WERI-Rb-1 (cell line): ENCODE measurements at regions not wholly inside any gene's neighbourhood (a gene's known extent, or its start where the extent isn't known, plus 50 kb on each side); places are given as distances from the start of the nearest gene placed in this dataset.

Source experiments
- DNase-seq: peaks from one replicate; pipeline ENCODE4 v3.0.0-alpha.2; 2020
- H3K27ac ChIP-seq: fragments of 250-450 bp; sonication (Bioruptor Pico); 2 replicates; pipeline ENCODE4 v1.5.1; 2020; ENCODE audit warnings: mild to moderate bottlenecking, moderate library complexity
- H3K27me3 ChIP-seq: fragments of 250-450 bp; sonication (Bioruptor Pico); 2 replicates; pipeline ENCODE4 v1.5.1; 2021; ENCODE audit warnings: mild to moderate bottlenecking, low read depth, moderate library complexity; ENCODE audit not compliant: insufficient read depth, severe bottlenecking
- H3K36me3 ChIP-seq: fragments of 250-450 bp; sonication (Bioruptor Pico); 2 replicates; pipeline ENCODE4 v1.5.1; 2020; ENCODE audit warnings: mild to moderate bottlenecking, moderate library complexity
- H3K4me3 ChIP-seq: 2 replicates; pipeline ENCODE4 v1.5.1; 2011; ENCODE audit warnings: low read depth, mild to moderate bottlenecking, control low read depth, low read length
- H3K9me3 ChIP-seq: fragments of 250-450 bp; sonication (Bioruptor Pico); 2 replicates; pipeline ENCODE4 v1.5.1; 2021; ENCODE audit warnings: mild to moderate bottlenecking, moderate library complexity; ENCODE audit not compliant: severe bottlenecking
- CTCF ChIP-seq: IDR thresholded peaks from 2 replicates; pipeline ENCODE4 v1.5.1; 2011; ENCODE audit warnings: low read depth, mild to moderate bottlenecking, control low read depth, inconsistent platforms, low read length

DNA sequence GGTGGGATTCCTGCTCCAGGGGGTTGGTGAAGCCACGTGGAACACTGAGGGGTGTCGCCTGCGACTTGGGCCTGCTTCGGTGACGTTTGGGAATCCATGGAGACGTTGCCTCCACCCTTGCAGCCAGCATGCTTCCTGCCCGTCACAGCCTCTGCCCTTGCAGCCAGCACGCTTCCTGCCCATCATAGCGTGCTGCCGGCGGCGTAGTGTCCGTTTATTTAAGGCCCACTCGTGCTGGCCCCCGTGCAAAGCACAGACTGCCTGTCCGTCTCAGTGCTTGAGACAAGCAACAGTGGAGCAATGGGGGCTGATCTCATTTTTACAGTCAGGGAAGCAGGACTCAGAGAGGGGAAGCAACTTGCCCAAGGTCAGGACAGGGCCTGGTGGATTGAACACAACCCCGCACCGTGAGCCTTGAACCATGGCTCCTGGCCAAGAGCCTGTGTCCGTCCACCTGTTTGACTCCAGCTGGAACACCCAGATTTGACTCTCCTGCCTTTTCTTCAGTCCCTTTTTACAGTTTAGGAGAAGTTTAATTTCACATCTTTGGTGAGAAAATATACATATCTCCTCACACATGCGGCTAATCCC is 149.6 kb downstream of the TEX29 start:
- Histone ChIP-seq H3K36me3 (no peaks in the 10 kb centered on the region), H3K27me3 (peaks cover 97% of the 10 kb centered on the region), H3K27ac (no peak overlapping the region), H3K9me3 (no peaks in the 10 kb centered on the region), H3K4me3 (no peak overlapping the region)
- TF ChIP-seq CTCF = no peak
- no peak for DNase-seq

DNA sequence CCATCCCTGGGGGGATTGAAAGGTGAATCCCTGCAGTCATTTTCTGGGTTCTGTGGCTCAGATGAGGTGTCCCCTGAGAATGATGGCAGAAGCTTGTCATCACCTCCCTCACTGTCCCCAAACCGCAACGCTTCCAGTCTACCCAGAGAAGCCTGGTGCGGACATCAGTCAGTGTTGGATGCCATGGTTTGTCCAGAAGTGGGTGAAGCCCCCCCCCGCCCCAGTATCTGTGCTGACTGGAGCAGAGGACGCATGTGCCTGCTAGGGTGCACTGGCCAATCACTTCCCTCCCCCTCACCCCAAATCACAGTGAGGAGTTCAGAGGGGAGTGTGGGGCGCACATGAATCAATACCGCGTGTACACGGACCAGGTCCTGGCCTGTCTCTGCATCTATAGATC is 150.5 kb downstream of the TEX29 start:
- TF ChIP-seq CTCF = no peak
- H3K27ac ChIP-seq = no peak overlapping the region

GRCh38 chr13:111472083-111472482 is 151.6 kb downstream of the TEX29 start:
- no peaks in the 10 kb centered on the region for H3K36me3 ChIP-seq
- peaks cover 98% of the 10 kb centered on the region for H3K27me3 ChIP-seq
- no peak for DNase-seq
- H3K9me3 ChIP-seq = no peaks in the 10 kb centered on the region
- TF ChIP-seq CTCF = no peak
- H3K4me3 ChIP-seq = no peak overlapping the region
- no peak overlapping the region for H3K27ac ChIP-seq

More for the DNA sequence above, 150.5 kb downstream of the TEX29 start:
- no peaks in the 10 kb centered on the region for H3K9me3 ChIP-seq
- no peaks in the 10 kb centered on the region for H3K36me3 ChIP-seq
- H3K27me3 ChIP-seq = peaks cover 98% of the 10 kb centered on the region
- no peak for DNase-seq
- no peak overlapping the region for H3K4me3 ChIP-seq

DNA sequence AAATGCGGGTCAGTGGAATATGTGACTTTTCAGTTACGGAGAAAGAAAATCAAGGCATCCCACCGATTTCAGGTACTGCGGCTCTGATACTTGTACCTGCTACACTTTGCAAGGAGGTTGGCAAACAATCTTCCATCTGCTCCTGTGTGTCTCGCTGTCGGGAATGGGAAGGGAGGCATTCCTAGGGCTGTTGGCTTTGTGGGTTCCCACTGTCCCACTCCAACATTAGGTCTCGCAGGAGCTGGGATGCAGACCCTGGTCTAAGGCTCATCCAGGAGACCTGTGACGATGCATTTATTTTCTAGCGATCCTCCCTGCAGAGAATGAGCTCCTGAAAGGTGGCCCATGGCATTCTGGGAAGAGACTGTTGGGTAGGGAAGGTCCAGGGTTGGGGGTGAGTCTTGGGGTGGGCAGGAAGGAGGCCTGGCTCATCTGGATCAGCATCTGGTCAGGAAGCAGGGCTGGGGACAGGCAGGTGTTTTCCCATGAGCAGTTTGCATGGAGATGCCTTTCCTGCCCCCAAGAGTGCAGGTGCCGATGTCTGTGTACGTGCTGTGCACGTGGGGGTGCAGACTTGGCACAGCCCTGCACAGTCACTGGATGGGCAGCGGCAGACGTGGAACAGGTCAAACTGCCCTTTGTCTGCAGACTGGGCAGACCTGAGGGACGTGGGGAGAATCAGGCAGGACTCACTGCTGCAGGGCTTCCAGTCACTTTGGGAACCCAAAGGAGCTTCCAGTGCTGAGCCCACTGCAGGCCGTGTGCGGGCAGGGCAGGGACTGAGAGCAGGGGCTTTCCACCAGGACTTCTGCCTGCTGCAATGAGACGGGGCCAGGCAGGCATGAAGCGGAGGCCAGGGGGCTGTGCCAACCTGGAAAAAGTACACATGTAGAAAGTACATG is 152.4 kb downstream of the TEX29 start:
- Histone ChIP-seq H3K4me3 (no peak overlapping the region), H3K36me3 (no peaks in the 10 kb centered on the region), H3K27ac (no peak overlapping the region), H3K9me3 (no peaks in the 10 kb centered on the region), H3K27me3 (peaks cover 98% of the 10 kb centered on the region)
- no peak for DNase-seq
- TF ChIP-seq CTCF = no peak

- peaks cover 2% of the 10 kb centered on the region for H3K9me3 ChIP-seq
- H3K36me3 ChIP-seq = no peaks in the 10 kb centered on the region
- peak; percentile 59 for TF ChIP-seq CTCF
- peak; percentile 39 for DNase-seq
- H3K4me3 ChIP-seq = no peak overlapping the region
- peaks cover 98% of the 10 kb centered on the region for H3K27me3 ChIP-seq
- no peak overlapping the region for H3K27ac ChIP-seq
These were observed 153.9 kb downstream of the TEX29 start for GRCh38 chr13:111474136-111475002.
